ENCODE measurements at regions not wholly inside any gene's neighbourhood (a gene's known extent, or its start where the extent isn't known, plus 50 kb on each side); places are given as distances from the start of the nearest gene placed in this dataset.

GRCh38 chr7:79506481-79506880 is 53.0 kb upstream of the MAGI2 start:
- no peak for TF ChIP-seq CTCF (IDR thresholded peaks at IDR 0.05)
- no peaks in the 10 kb centered on the region for H3K9me3 ChIP-seq

GRCh38 chr7:79504607-79505389 is 51.3 kb upstream of the MAGI2 start:
- H3K4me1 ChIP-seq (ENCODE audit: control insufficient read depth in 1 of 2, low read depth in 2 of 2), result no peaks in the 10 kb centered on the region
- no peak for ATAC-seq (ENCODE audit: insufficient number of reproducible peaks, low FRiP score, low read depth)
- no peak overlapping the region for H3K4me3 ChIP-seq
- no peak for TF ChIP-seq CTCF (IDR thresholded peaks at IDR 0.05)
- no peak for DNase-seq (ENCODE audit: low spot score)
- no peaks in the 10 kb centered on the region for H3K9me3 ChIP-seq
- no peak overlapping the region for H3K27ac ChIP-seq
- H3K36me3 ChIP-seq, result no peaks in the 10 kb centered on the region
- no peaks in the 10 kb centered on the region for H3K27me3 ChIP-seq (replicated peaks; ENCODE audit: insufficient read depth)

More at GRCh38 chr7:79506481-79506880, 53.0 kb upstream of the MAGI2 start:
- Histone ChIP-seq H3K4me3 (no peak overlapping the region), H3K27me3 (replicated peaks; ENCODE audit: insufficient read depth) (no peaks in the 10 kb centered on the region), H3K27ac (no peak overlapping the region), H3K36me3 (no peaks in the 10 kb centered on the region), H3K4me1 (ENCODE audit: control insufficient read depth in 1 of 2, low read depth in 2 of 2) (no peaks in the 10 kb centered on the region)
- DNase-seq (ENCODE audit: low spot score) (no peak), ATAC-seq (ENCODE audit: insufficient number of reproducible peaks, low FRiP score, low read depth) (no peak)

All from thoracic aorta (tissue), 2 donors.